Activated T-helper 17 cell treated with anti-CD3 and anti-CD28 coated beads, Interleukin-2, amount 50 U/mL, for 72 hours (primary cell): ENCODE measurements at regions not wholly inside any gene's neighbourhood (a gene's known extent, or its start where the extent isn't known, plus 50 kb on each side); places are given as distances from the start of the nearest gene placed in this dataset.
"Not testable (repeated sequence)": the region's sequence is repeated elsewhere in the genome, so short reads cannot be mapped to it uniquely, and the experiment has no call there.

Experiments
- ATAC-seq: fragments of 150-1000 bp; cut with Tn5 transposase; replicated peaks from 2 replicates; pipeline ENCODE4 v1.10.0; 2021; ENCODE audit warnings: mild to moderate bottlenecking, moderate library complexity
- H3K27ac Mint-ChIP-seq: one replicate; pipeline ENCODE4 v1.8.0; 2022; ENCODE audit warnings: mixed read lengths
- H3K27me3 Mint-ChIP-seq: one replicate; pipeline ENCODE4 v1.8.0; 2022; ENCODE audit warnings: mixed read lengths
- H3K36me3 Mint-ChIP-seq: one replicate; pipeline ENCODE4 v1.8.0; 2022; ENCODE audit warnings: low read depth, mild to moderate bottlenecking, mixed read lengths
- H3K4me1 Mint-ChIP-seq: one replicate; pipeline ENCODE4 v1.8.0; 2022; ENCODE audit warnings: mixed read lengths
- H3K4me3 Mint-ChIP-seq: one replicate; pipeline ENCODE4 v1.8.0; 2022; ENCODE audit warnings: mild to moderate bottlenecking, mixed read lengths
- H3K9me3 Mint-ChIP-seq: one replicate; pipeline ENCODE4 v1.8.0; 2022; ENCODE audit warnings: mixed read lengths

DNA sequence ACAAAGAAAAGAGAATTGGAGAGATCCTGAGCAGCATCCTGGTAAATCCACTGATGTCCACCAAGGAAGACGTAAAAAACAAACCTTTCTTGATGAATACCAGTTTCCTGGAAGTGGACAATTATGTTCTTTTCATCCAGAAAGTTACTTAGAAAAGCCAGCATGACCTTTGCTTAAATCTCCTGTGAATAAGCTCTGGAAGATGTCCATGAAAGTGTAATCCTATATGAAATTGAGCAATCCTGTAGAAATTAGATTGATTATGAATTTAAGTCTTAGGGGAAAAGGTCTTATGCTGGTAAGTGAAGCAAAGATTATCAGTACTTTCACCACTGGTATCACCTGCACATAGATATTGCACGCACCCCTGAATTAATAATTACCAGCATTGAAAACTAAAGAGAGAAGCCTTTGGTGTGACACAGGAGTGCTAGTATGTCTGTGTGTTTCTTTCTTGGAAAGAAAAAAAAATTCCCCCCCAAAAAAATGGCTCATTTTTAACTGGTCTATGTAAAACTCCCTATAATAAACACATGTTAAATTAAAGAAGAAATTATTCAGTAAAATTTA, 164.5 kb upstream of the LHX8 start:
- Mint-ChIP-seq H3K4me3 (no peak overlapping the region), H3K9me3 (no peaks in the 10 kb centered on the region), H3K4me1 (no peaks in the 10 kb centered on the region), H3K27ac (no peak overlapping the region), H3K27me3 (no peaks in the 10 kb centered on the region), H3K36me3 (no peaks in the 10 kb centered on the region)
- no peak for ATAC-seq

- H3K4me1 Mint-ChIP-seq: no peaks in the 10 kb centered on the region
- H3K27ac Mint-ChIP-seq: no peak overlapping the region
- H3K36me3 Mint-ChIP-seq: no peaks in the 10 kb centered on the region
- ATAC-seq: no peak
- peaks cover under 1% of the 10 kb centered on the region for H3K9me3 Mint-ChIP-seq
- H3K27me3 Mint-ChIP-seq: no peaks in the 10 kb centered on the region
- no peak overlapping the region for H3K4me3 Mint-ChIP-seq
Observed at GRCh38 chr1:74971982-74972381, 162.2 kb upstream of the LHX8 start.

DNA sequence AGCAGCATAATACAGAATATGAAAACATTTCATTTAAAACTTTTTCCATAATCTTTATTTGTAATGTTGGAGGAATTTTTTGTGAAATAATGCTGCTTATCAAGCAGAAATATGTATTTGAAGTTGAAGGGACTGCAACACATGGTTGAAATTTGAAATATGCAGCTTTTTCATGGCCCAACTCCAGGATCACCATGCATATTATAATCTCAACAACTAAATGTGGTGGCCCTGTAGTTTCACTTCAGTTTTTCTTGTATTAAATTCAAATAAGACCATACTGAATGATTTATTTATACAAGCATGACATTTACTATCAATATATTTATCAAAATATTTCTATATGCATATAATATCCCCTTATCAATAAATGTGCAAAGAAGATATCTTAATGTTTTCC, 157.7 kb upstream of the LHX8 start:
- no peak for ATAC-seq
- peaks cover 5% of the 10 kb centered on the region for H3K9me3 Mint-ChIP-seq
- no peak overlapping the region for H3K4me3 Mint-ChIP-seq
- no peak overlapping the region for H3K27ac Mint-ChIP-seq
- H3K36me3 Mint-ChIP-seq: no peaks in the 10 kb centered on the region
- H3K4me1 Mint-ChIP-seq: no peaks in the 10 kb centered on the region
- no peaks in the 10 kb centered on the region for H3K27me3 Mint-ChIP-seq

- H3K4me3 Mint-ChIP-seq, H3K27me3 Mint-ChIP-seq, H3K36me3 Mint-ChIP-seq, H3K27ac Mint-ChIP-seq, ATAC-seq, H3K4me1 Mint-ChIP-seq: not testable (repeated sequence)
- H3K9me3 Mint-ChIP-seq: peaks cover 13% of the 10 kb centered on the region
Observed at GRCh38 chr1:74992448-74992847, 141.7 kb upstream of the LHX8 start.

- no peak overlapping the region for H3K4me3 Mint-ChIP-seq
- H3K36me3 Mint-ChIP-seq: no peaks in the 10 kb centered on the region
- no peaks in the 10 kb centered on the region for H3K4me1 Mint-ChIP-seq
- no peaks in the 10 kb centered on the region for H3K27me3 Mint-ChIP-seq
- H3K9me3 Mint-ChIP-seq: peaks cover 12% of the 10 kb centered on the region
- ATAC-seq: no peak
- H3K27ac Mint-ChIP-seq: no peak overlapping the region
Observed at GRCh38 chr1:74995821-74996220, 138.4 kb upstream of the LHX8 start.

DNA sequence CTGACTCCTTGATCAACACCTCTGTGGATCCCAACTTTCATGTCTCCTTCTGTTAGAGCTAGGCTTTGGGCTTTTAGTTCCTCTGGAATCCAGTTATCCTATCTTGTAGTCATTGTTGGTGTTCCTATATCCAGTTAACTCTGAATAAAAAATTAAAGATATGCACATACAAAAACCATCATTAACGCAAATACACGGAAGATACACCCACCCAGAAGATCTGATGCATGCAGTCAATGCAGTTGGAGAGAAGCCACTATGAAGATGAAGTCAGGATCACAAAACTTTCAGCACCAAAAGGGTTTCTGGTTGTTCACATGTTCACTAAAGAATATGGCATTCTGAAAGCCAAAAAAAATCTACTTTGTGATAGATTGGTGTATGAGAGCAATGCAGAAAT, 123.6 kb upstream of the LHX8 start:
- Mint-ChIP-seq H3K4me1 (no peaks in the 10 kb centered on the region), H3K4me3 (no peak overlapping the region), H3K27me3 (no peaks in the 10 kb centered on the region), H3K36me3 (no peaks in the 10 kb centered on the region), H3K27ac (no peak overlapping the region), H3K9me3 (peaks cover 22% of the 10 kb centered on the region)
- ATAC-seq: no peak

- Mint-ChIP-seq H3K27ac (no peak overlapping the region), H3K36me3 (no peaks in the 10 kb centered on the region), H3K4me3 (no peak overlapping the region), H3K4me1 (no peaks in the 10 kb centered on the region), H3K27me3 (no peaks in the 10 kb centered on the region), H3K9me3 (peaks cover 24% of the 10 kb centered on the region)
- ATAC-seq: no peak
Observed at GRCh38 chr1:75014250-75014649, 119.9 kb upstream of the LHX8 start.

- Mint-ChIP-seq H3K27me3 (no peaks in the 10 kb centered on the region), H3K27ac (no peak overlapping the region), H3K4me1 (no peaks in the 10 kb centered on the region), H3K9me3 (peaks cover 3% of the 10 kb centered on the region), H3K4me3 (no peak overlapping the region), H3K36me3 (no peaks in the 10 kb centered on the region)
- ATAC-seq: no peak
Observed at GRCh38 chr1:75023005-75023404, 111.2 kb upstream of the LHX8 start.

DNA sequence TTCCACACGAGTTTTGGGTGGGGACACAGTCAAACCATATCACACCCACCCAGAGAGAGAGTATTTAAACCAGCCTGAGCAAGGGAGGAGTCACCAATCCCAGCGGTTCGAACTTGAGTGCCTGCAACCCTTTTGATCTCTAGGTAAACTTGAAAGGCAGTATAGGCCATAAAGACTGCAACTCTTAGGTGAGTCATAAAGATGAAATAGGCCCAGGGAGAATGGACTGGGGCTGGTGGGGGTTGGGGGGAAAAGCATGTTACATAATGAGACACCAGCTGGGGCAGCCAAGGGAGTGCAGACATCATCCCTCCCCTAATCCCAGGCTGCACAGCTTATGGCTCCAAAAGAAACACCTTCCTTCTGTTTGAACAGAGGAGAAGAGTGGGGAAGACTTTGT, 99.8 kb upstream of the LHX8 start:
- Mint-ChIP-seq H3K9me3 (peaks cover 19% of the 10 kb centered on the region), H3K36me3 (no peaks in the 10 kb centered on the region), H3K27ac (no peak overlapping the region), H3K4me3 (no peak overlapping the region), H3K4me1 (no peaks in the 10 kb centered on the region), H3K27me3 (no peaks in the 10 kb centered on the region)
- no peak for ATAC-seq

DNA sequence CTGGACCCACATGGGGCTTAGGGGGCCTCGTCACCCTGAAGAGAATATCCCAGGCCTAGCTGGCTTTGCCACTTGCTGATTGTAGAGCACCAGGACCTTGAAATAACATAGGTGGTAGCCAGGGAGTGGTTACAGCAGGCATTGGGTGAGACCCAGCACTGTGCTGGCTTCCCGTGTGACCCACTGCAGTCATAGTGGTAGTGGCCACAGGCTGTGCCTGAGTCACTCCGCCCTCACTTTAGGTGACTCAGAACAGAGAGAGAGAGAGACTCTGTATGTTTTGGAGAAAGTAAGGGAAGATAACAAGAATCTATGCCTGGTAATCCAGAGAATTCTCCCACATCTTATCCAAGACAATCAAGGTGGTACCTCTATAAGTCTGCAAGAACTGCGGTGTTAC, 98.7 kb upstream of the LHX8 start:
- H3K4me3 Mint-ChIP-seq: no peak overlapping the region
- H3K27me3 Mint-ChIP-seq: no peaks in the 10 kb centered on the region
- ATAC-seq: peak; percentile 44
- H3K9me3 Mint-ChIP-seq: peaks cover 22% of the 10 kb centered on the region
- H3K27ac Mint-ChIP-seq: no peak overlapping the region
- H3K4me1 Mint-ChIP-seq: no peaks in the 10 kb centered on the region
- no peaks in the 10 kb centered on the region for H3K36me3 Mint-ChIP-seq

DNA sequence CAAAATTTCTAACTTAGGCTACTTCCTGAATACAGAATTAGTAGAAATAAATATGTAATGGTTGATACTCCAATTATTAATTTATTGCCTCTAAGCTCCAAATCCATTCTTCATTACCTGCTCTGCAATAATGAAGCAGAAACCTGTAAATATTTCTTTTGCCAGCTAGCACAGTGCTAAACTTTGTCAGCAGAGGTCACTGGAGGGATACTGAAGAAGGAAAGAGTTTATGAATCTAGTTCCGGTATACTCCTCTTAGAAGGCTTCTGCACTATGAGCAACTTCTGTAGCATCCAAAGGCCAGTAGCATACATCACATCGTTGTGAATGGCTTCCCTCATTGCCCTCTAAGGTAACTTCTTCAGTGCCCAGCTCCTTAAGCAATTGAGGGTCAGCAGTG, 81.0 kb upstream of the LHX8 start:
- no peak for ATAC-seq
- no peaks in the 10 kb centered on the region for H3K4me1 Mint-ChIP-seq
- no peaks in the 10 kb centered on the region for H3K27me3 Mint-ChIP-seq
- no peak overlapping the region for H3K27ac Mint-ChIP-seq
- H3K4me3 Mint-ChIP-seq: no peak overlapping the region
- no peaks in the 10 kb centered on the region for H3K9me3 Mint-ChIP-seq
- H3K36me3 Mint-ChIP-seq: no peaks in the 10 kb centered on the region

DNA sequence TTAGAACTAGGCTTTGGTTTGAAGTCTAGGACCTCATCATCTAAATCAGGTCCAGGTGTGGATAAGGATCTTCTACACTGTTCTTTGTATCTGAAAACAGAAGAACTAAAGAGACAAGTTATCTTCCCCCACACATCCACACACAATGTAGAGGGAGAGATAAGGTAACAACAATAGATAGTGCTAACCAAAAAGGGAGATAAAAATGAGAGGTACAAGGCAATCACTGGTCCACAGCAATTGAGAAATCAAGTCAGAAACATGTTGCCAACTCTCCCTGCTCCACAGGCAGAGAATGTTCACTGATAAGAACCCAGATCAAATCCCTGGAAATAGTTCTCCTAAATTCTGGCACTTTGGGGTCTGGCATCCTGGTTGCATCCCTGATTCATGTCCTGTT, 75.8 kb upstream of the LHX8 start:
- no peaks in the 10 kb centered on the region for H3K36me3 Mint-ChIP-seq
- no peak overlapping the region for H3K27ac Mint-ChIP-seq
- H3K27me3 Mint-ChIP-seq: no peaks in the 10 kb centered on the region
- no peak for ATAC-seq
- peaks cover 6% of the 10 kb centered on the region for H3K9me3 Mint-ChIP-seq
- H3K4me3 Mint-ChIP-seq: no peak overlapping the region
- no peaks in the 10 kb centered on the region for H3K4me1 Mint-ChIP-seq

- Mint-ChIP-seq H3K36me3 (no peaks in the 10 kb centered on the region), H3K9me3 (peaks cover 17% of the 10 kb centered on the region)
Observed at GRCh38 chr1:75062111-75062510, 72.1 kb upstream of the LHX8 start.

DNA sequence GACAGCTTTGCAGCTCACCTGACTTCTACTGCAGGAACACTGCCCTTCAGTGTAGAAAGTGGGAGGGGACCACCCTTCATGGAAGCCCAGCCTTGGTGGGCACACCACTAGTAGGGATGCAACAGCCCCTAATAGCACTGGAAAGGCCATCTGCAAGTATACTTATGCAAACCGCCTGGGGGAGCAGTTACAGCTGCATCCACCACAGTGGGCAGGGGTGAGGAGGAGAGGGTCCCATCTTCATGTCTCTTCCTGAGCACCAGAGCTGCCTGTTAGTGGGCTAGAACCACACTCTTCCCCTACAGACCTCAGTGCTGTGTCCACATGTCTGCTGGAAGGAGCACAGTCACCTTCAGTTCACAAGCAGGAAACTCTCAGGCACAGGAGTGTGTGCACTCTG, 66.2 kb upstream of the LHX8 start:
- no peak overlapping the region for H3K4me3 Mint-ChIP-seq
- ATAC-seq: no peak
- H3K27ac Mint-ChIP-seq: no peak overlapping the region
- no peaks in the 10 kb centered on the region for H3K27me3 Mint-ChIP-seq
- no peaks in the 10 kb centered on the region for H3K4me1 Mint-ChIP-seq
- H3K36me3 Mint-ChIP-seq: no peaks in the 10 kb centered on the region
- H3K9me3 Mint-ChIP-seq: peaks cover 13% of the 10 kb centered on the region

More at GRCh38 chr1:75062111-75062510, 72.1 kb upstream of the LHX8 start:
- ATAC-seq: no peak
- Mint-ChIP-seq H3K4me3 (no peak overlapping the region), H3K4me1 (no peaks in the 10 kb centered on the region), H3K27ac (no peak overlapping the region), H3K27me3 (no peaks in the 10 kb centered on the region)

DNA sequence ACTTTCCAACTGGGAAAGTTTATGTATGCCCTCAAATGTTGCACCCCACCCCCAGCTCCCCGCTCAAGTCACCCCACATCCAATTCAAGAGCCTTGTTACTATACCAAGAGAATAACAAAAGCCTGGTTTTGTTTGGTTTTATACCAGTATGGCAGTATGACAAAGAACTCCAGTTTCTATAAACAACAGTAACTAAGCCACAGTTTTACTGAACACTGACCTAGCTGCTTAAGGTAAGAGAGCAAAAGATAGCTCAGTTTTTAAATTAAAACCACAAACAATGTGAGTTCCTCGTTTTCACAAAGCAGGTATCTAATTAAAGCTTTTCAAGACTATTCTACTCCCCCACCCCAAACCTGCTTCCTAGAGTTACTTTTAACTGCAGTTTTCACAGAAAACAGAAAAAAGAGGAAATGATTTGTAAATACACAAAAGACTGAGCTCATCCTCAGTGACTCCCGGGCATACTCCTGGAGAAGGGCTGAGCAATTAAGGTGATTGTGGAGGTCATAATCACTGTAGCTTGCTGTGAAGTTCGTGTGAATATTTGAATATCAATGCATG, 59.3 kb upstream of the LHX8 start:
- no peak for ATAC-seq
- Mint-ChIP-seq H3K9me3 (peaks cover 4% of the 10 kb centered on the region), H3K4me1 (no peaks in the 10 kb centered on the region)

More for the DNA sequence above, 59.3 kb upstream of the LHX8 start:
- Mint-ChIP-seq H3K36me3 (no peaks in the 10 kb centered on the region), H3K27me3 (no peaks in the 10 kb centered on the region), H3K27ac (no peak overlapping the region), H3K4me3 (no peak overlapping the region)
